ENCODE measurements at regions not wholly inside any gene's neighbourhood (a gene's known extent, or its start where the extent isn't known, plus 50 kb on each side); places are given as distances from the start of the nearest gene placed in this dataset.

GRCh38 chr5:115022303-115022702 is 147.4 kb downstream of the TRIM36 start:
- Histone ChIP-seq H3K79me2 (ENCODE audit: low read length) (no peaks in the 10 kb centered on the region), H3K36me3 (replicated peaks; ENCODE audit: low read depth, low read length) (no peaks in the 10 kb centered on the region), H3K4me3 (ENCODE audit: low read length) (no peak overlapping the region), H3K27ac (ENCODE audit: low read length) (no peak overlapping the region), H3K9me3 (ENCODE audit: insufficient read depth, low read length) (no peaks in the 10 kb centered on the region), H3K4me2 (ENCODE audit: low read length) (no peak overlapping the region), H2AFZ (ENCODE audit: low read depth, low read length) (no peak overlapping the region), H3K27me3 (ENCODE audit: low read depth, low read length) (no peaks in the 10 kb centered on the region), H4K20me1 (ENCODE audit: insufficient read depth, low read length) (no peaks in the 10 kb centered on the region), H3K4me1 (ENCODE audit: low read length) (no peaks in the 10 kb centered on the region), H3K9ac (ENCODE audit: low read length) (no peak overlapping the region)
- TF ChIP-seq CTCF (IDR thresholded peaks at IDR 0.05; ENCODE audit: low read depth, low read length) (no peak), EZH2phosphoT487 (IDR thresholded peaks at IDR 0.05; ENCODE audit: low read depth) (no peak)

GRCh38 chr5:115016646-115017045 is 153.1 kb downstream of the TRIM36 start:
- Histone ChIP-seq H4K20me1 (ENCODE audit: insufficient read depth, low read length) (no peaks in the 10 kb centered on the region), H3K4me3 (ENCODE audit: low read length) (no peak overlapping the region), H3K27ac (ENCODE audit: low read length) (no peak overlapping the region), H3K4me2 (ENCODE audit: low read length) (no peak overlapping the region), H3K79me2 (ENCODE audit: low read length) (no peaks in the 10 kb centered on the region), H3K36me3 (replicated peaks; ENCODE audit: low read depth, low read length) (no peaks in the 10 kb centered on the region), H3K4me1 (ENCODE audit: low read length) (no peaks in the 10 kb centered on the region), H3K9me3 (ENCODE audit: insufficient read depth, low read length) (no peaks in the 10 kb centered on the region), H2AFZ (ENCODE audit: low read depth, low read length) (no peak overlapping the region), H3K9ac (ENCODE audit: low read length) (no peak overlapping the region), H3K27me3 (ENCODE audit: low read depth, low read length) (no peaks in the 10 kb centered on the region)
- no peak for TF ChIP-seq CTCF (IDR thresholded peaks at IDR 0.05; ENCODE audit: low read depth, low read length)
- no peak for TF ChIP-seq EZH2phosphoT487 (IDR thresholded peaks at IDR 0.05; ENCODE audit: low read depth)

GRCh38 chr5:114999176-114999575 is 170.5 kb downstream of the TRIM36 start:
- Histone ChIP-seq H3K9me3 (ENCODE audit: insufficient read depth, low read length) (no peaks in the 10 kb centered on the region), H2AFZ (ENCODE audit: low read depth, low read length) (no peak overlapping the region), H3K4me2 (ENCODE audit: low read length) (no peak overlapping the region), H3K4me3 (ENCODE audit: low read length) (no peak overlapping the region), H3K4me1 (ENCODE audit: low read length) (no peaks in the 10 kb centered on the region), H3K9ac (ENCODE audit: low read length) (no peak overlapping the region), H3K27me3 (ENCODE audit: low read depth, low read length) (no peaks in the 10 kb centered on the region), H4K20me1 (ENCODE audit: insufficient read depth, low read length) (no peaks in the 10 kb centered on the region), H3K79me2 (ENCODE audit: low read length) (no peaks in the 10 kb centered on the region), H3K27ac (ENCODE audit: low read length) (no peak overlapping the region), H3K36me3 (replicated peaks; ENCODE audit: low read depth, low read length) (no peaks in the 10 kb centered on the region)
- TF ChIP-seq EZH2phosphoT487 (IDR thresholded peaks at IDR 0.05; ENCODE audit: low read depth) (no peak), CTCF (IDR thresholded peaks at IDR 0.05; ENCODE audit: low read depth, low read length) (no peak)

- Histone ChIP-seq H3K36me3 (replicated peaks; ENCODE audit: low read depth, low read length) (no peaks in the 10 kb centered on the region), H3K4me3 (ENCODE audit: low read length) (no peak overlapping the region), H2AFZ (ENCODE audit: low read depth, low read length) (no peak overlapping the region), H3K4me1 (ENCODE audit: low read length) (no peaks in the 10 kb centered on the region), H3K9ac (ENCODE audit: low read length) (no peak overlapping the region), H3K27ac (ENCODE audit: low read length) (no peak overlapping the region), H3K9me3 (ENCODE audit: insufficient read depth, low read length) (no peaks in the 10 kb centered on the region), H3K79me2 (ENCODE audit: low read length) (no peaks in the 10 kb centered on the region), H3K4me2 (ENCODE audit: low read length) (no peak overlapping the region), H3K27me3 (ENCODE audit: low read depth, low read length) (no peaks in the 10 kb centered on the region), H4K20me1 (ENCODE audit: insufficient read depth, low read length) (no peaks in the 10 kb centered on the region)
- TF ChIP-seq EZH2phosphoT487 (IDR thresholded peaks at IDR 0.05; ENCODE audit: low read depth) (no peak), CTCF (IDR thresholded peaks at IDR 0.05; ENCODE audit: low read depth, low read length) (no peak)
These were observed 180.2 kb downstream of the TRIM36 start for GRCh38 chr5:114989512-114989911.

Data from OCI-LY3 (cell line).